Spleen (tissue), 7 donors: ENCODE measurements at regions not wholly inside any gene's neighbourhood (a gene's known extent, or its start where the extent isn't known, plus 50 kb on each side); places are given as distances from the start of the nearest gene placed in this dataset.
"Not testable (repeated sequence)": the region's sequence is repeated elsewhere in the genome, so short reads cannot be mapped to it uniquely, and the experiment has no call there.

Experiments used
- CTCF ChIP-seq, 11 experiments: fragments of 200-600 bp in 7 of 11; fragments of 450-650 bp in 4 of 11; sonication (generic) in 4 of 11; IDR thresholded peaks in 8 of 11; conservative IDR thresholded peaks in 3 of 11; 1 replicate in 7 of 11; 2 replicates in 4 of 11; pipeline versions ENCODE4 v1.4.0 to v1.8.0; 2016 to 2021; ENCODE audit warnings: antibody characterized with exemption in 11 of 11, inconsistent platforms in 4 of 11, mild to moderate bottlenecking in 1 of 11
- POLR2A ChIP-seq, 3 donors: fragments of 450-650 bp; IDR thresholded peaks; one replicate each; pipeline ENCODE4 v1.5.1; 2017; ENCODE audit warnings: antibody characterized with exemption in 3 of 3, mild to moderate bottlenecking in 1 of 3
- POLR2AphosphoS5 ChIP-seq, 3 donors: sonication (generic); formaldehyde crosslinking; IDR thresholded peaks; one replicate each; pipeline ENCODE4 v1.5.1; 2017; ENCODE audit warnings: antibody characterized with exemption in 3 of 3
- donor health status: DM: no; HTN: no; CAD: no; lungs with moderate emphysema.
- donor health status: DM: no; HTN: no; CAD: no.
- donor health status: DM: no; HTN: no; CAD: no.

GRCh38 chrX:82738313-82738712 lies 769.8 kb upstream of the POU3F4 start:
- TF ChIP-seq CTCF (IDR thresholded peaks at IDR 0.05 in 8 of 11, conservative IDR thresholded peaks at IDR 0.05 in 3 of 11); POLR2A (IDR thresholded peaks at IDR 0.05); POLR2AphosphoS5 (IDR thresholded peaks at IDR 0.05): not testable (repeated sequence)
